NCI-H2196 treated with DMSO at 0.1 percent for 48 hours (cell line): ENCODE measurements at regions not wholly inside any gene's neighbourhood (a gene's known extent, or its start where the extent isn't known, plus 50 kb on each side); places are given as distances from the start of the nearest gene placed in this dataset.
A peak's percentile ranks its signal among the peaks of the same experiment; 100 is the strongest.
"Not testable (repeated sequence)": the region's sequence is repeated elsewhere in the genome, so short reads cannot be mapped to it uniquely, and the experiment has no call there.

Experiments
- DNase-seq: peaks from one replicate; lab custom pipeline; 2025; ENCODE audit not compliant: unreplicated experiment; lab: John Stamatoyannopoulos, UW

DNA sequence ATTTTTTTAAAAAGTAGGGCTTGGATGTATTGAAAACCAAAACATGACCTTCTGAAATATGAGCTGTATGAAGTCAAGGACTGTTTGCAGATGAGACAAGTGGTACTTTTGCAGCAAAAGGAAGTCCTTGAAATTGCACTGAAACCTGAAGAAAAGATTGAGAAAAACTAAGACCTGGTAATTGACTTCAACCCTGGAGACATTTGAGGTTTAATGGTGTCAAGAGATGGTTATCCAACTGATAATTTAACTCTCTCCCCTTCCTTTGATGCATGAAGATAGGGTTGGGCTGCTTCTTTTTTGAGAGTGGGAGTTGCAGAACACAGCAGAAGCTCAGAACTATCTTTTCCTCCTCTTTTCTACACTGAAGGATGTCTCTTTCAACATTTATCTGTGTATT, 180.9 kb upstream of the DTNBP1 start:
- peak; percentile 25 for DNase-seq

DNA sequence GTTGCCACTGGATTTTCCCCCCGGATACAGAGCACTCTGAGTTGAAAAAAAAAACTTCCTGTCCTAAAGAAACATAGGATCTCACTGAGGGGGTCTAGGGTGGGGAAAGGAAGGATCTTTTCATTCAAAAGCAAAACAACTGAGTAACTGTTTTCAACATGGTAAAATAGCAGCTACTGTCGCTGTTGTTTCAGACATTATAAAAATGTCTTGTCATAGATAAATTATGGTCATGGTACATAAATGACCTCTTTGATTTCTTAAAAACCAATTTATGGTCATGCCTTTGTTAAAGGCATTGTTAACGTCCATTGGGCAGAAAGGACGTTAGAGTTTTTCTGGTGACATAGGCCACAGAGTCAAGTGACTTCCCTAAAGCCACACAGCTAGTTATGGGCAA, 180.4 kb upstream of the DTNBP1 start:
- DNase-seq: no peak

DNA sequence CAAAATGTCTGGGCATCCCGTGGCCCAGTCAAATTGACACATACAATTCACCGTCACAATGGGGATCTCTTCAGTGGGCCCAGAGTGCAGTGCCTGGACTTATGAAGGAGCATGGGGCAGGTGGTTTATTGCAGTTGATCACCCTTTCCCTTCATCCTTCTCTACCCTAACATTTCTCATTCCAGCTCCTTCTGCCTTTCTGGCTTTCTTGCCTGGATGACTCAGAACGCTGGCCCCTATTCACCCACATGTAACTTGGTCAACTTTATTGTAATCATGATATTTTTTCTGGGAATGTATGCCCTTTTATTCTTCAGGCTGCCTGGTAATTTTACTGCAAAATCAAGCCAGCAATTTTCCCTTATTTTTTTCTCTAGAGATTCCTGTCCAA, 179.9 kb upstream of the DTNBP1 start:
- DNase-seq: no peak

DNA sequence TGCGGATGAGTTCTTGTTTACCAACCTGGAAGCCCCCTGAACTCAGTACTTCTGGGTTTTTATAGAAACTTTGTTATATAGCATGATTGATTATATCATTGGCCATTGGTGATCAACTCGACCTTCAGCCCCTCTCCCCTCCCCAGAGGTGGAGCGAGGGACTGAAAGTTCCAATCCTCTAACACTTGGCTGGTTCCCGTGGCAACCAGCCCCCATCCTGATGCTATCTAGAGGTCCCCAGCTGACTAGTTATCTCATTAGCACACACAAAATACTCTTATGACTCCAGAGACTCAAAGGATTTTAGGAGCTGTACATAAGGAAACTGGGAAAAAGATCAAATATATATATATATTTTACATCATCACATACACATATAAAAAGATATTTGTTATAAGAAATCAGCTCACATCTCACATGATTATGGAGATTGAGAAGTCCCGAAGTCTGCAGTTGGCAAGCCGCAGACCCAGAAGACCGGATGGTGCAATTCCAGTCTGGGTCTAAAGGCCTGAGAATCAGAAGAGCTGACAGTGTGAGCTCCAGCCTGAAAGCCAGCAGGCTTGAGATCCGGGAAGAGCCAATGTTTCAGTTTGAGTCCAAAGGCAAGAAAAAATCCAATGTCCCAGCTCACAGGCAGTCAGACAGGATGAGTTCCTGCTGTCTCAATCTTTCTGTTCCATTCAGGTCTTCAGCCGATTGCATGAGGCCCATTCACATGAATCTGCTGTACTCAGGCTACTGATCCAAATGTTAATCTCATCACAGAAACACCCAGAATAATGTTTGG, 179.3 kb upstream of the DTNBP1 start:
- no peak for DNase-seq

DNA sequence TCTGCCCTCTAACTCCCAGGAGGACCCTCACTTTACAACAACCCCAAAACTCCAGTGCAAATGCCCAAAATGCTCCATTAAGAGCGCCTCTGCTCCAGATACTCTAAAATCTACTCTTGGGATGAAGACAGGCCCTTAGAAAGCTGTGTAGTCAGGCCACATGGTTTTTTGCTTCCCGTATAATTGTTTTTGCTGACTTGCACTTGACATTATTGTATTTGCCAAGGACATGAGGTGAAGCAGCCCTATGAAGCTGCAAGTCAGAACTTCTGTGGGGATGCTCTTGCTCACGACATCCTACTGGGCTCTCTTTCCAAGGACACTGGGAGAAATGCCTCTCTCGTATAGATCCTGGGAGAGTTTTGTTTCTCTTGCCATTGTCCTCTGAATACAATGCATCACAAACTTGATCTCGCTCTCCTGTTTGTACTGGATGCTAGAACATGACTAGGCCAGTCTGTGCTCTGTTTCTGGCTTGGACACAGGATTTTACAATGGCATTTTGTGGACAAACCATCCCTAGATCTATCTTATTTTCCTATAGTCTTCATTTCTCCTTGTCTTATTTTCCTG, 177.2 kb upstream of the DTNBP1 start:
- no peak for DNase-seq

DNA sequence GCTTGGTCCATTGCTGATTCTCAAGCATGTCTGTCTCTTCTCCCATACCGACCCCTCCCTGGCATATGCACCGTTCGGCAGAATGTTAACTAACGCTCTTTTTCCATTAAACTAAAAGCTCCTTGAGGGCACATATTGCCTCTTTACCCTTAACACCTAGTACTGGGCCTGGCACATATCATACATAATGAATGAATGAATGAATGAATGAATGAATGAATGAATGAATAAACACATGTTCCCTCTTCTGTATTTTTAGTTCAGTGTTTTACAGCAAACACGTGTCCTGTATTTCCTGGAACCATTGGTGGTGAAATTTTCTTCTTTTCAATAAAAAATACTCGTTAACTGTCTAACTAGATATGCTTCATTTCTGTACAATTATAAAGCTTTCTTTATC, 174.4 kb upstream of the DTNBP1 start:
- DNase-seq: no peak

DNA sequence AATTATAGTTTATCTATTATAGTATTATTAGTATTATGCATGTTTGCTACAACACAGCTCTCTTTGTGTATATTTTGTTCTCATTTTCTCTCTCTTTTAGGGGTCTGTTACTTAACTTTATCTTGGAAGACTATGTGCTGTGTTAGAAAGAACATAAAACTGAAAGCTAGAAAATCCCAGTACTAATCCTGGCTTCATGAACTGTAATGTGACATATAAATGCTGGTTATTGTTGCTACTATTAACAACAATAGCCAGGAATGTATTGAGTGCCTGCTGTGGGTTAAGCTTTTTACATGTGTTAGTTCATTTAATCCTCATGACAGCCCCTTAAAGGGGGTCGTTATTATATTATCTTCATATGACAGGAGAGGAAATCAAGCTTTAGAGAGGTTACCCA, 170.0 kb upstream of the DTNBP1 start:
- DNase-seq: no peak

DNA sequence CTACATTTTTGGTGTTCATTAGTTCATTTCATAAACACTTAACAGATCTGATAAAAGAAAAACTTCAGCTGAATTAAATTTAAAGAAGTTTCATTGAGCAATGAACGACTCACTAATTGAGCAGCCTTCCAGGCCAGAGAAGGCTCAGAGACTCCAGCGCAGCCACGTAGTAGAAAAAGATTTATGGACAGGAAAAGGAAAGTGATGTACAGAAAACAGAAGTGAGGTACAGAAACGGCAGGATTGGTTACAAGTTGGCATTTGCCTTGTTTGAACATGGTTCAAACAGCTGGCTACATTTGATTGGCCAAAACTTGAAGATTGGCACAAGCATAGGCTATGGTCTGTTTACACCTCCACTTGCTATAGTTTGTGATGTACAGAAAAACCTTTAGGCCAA, 166.3 kb upstream of the DTNBP1 start:
- no peak for DNase-seq

DNA sequence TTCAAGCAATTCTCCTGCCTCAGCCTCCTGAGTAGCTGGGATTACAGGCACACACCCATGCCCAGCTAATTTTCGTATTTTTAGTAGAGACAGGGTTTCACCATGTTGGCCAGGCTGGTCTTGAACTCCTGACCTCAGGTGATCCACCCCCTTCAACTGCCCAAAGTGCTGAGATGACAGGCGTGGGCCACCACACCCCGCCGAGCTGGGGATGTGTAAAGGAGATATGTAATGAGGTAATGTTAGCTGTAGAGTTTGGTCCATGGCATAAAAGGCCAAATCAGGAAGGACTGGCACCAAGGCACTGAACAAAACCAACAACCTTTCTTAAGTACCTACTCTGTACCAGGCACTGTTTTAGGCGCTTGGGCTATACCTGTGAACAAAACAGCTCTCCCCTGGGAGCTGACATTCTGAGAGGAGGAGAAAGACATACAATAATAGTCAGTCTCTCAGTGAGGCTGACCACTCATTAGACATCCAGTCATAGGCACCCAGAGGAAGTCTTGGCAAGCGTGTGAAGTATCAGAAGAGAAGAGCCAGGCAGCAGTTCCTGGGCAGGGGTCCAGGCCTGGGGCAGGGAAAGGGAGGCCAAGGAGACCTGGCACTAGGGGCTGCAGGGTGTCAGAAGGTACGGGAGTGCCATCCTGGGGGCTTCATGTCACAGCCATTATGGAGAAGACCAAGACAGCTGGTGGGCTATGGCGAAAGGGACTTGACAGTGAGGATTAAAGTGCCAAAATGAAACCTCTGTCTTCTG, 164.8 kb upstream of the DTNBP1 start:
- DNase-seq: no peak

DNA sequence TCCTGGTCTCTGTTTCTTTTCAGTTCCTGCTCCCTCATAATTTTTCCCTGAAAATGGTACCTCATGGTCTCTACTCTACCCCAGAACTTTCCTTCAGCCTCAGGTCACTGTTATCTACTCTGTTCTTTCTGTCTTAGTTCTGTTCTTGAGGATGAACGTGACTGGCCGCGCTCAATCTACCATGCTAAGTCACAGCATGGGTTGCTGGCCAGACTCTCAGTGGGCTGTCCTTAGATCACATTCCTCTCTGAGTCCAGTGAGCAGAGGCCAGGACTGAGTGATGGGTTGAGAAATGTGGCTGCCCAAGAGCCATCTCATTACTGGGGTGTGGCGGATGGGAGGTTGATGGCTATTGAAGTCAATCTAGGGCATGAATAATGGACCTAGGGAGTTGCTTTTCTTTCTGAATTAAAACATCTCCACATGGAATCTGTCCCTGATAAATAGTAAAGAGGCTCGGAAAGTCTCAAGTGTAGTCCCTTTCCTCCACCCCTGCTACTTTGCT, 164.0 kb upstream of the DTNBP1 start:
- DNase-seq: no peak

DNA sequence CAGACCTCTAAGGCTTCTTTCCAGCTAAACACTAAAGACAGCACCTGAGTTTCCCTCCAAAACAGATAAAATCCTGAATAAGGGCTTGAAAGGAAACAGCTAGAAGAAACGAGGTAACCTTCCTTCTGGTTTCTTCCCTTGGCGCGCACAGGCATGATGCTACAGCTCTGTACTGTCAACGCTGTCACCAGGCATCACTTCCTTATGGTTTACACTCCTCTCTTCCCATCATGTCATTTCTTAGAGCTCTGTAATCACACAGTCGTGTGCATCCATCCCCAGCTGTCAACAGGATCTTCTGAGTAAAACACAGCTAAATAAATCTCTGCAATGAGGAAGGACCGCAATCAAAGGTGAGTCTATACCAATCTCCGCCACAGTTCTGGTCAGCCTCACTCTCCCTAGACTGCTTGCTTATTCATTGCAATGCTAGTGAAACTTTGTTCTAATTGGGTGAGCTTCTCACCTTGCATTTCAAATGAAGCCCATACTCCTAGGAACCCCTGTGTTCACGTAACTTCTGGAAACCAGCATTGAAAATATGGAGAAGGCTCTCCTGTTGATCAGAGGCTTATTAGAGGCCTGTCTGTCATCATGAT, 162.6 kb upstream of the DTNBP1 start:
- DNase-seq: no peak

DNA sequence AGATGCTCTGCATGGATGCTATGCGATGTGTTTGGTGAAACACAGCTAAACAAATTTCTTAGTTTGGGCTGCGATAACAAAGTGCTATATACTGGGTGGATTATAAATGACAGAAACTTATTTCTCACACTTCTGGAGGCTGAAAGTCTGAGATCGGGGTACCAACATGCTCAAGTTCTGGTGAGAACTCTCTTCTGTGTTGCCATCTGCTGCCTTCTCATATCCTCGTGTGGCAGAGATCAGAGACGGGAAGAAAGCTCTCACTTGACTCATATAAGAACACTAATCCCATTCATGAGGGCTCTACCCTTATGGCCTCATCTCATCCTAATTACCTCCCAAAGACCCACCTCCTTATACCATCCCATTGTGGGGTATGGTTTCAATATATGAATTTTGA, 162.0 kb upstream of the DTNBP1 start:
- no peak for DNase-seq

DNA sequence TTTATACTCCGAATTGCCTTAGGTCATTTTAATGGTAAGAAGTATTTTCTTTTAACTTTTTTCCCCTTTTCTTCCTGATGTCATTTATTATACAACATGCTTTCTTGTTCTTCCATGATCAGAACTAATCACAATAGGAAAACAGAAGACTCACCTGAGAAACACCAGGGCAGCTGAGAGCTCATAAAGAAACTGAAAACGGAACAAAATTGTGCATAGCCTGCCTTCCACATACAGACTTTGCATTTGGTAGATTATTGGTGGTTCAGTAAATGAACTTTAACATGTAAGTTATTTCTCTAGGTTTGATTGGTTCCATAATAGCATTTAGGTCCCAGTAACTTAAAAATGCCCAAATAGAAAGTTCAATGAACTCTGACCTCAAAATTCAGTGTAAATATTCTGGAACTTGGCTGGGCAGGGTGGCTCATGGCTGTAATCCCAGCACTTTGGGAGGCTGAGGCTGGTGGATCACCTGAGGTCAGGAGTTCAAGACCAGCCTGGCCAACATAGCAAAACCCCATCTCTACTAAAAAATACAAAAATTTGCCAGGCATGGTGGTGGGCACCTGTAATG, 161.1 kb upstream of the DTNBP1 start:
- DNase-seq: no peak

DNA sequence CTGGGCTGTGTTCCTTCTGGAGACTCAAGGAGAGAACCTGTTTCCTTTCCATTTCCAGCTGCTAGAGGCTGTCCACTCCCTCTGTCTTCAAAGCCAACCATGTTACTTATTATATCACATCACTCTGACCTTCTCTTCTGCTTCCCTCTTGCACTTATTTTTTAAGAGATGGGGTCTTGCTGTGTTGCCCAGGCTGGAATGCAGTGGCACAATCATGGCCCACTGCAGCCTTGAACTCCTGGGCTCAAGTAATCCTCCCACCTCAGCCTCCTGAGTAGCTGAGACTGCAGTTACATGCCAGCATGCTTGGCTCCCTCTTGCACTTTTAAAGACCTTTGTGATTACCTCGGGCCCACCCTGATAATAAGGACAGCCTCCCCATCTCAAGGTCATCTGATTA, 160.0 kb upstream of the DTNBP1 start:
- DNase-seq: no peak

DNA sequence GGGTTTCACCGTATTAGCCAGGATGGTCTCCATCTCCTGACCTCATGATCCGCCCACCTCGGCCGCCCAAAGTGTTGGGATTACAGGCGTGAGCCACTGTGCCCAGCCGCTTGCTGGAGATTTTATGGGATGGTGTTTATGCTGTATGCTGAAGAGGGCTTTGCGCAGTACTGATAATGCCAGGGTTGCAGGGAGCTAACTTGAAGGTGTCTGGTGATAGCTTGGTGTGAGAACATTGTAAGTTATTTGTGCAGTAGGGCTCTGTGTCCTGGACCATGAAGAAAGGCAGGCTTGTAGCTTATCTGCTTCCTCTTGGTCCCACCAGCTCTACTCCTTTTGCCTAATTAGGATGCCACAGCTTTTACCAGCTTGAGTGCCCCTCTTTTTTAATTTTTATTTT, 157.0 kb upstream of the DTNBP1 start:
- no peak for DNase-seq

DNA sequence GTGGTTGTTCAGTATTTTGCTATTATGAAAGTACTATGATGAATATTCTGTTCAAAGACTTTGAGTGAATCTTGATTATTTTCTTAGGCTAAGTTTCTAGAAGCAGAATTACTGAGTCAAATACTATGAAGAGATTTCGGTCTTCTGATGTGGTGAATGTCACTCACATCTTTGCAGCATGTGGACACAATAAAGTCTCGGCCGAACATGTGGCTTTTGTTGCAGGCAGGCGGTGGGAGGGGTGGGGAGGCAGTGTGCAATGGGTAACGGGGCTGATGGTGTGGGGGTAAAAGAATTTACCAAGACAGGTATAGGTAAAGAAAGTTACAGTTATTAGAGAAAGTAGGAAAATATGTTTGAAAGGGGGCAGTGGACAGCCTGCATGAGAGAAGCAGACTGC, 156.4 kb upstream of the DTNBP1 start:
- DNase-seq: no peak

DNA sequence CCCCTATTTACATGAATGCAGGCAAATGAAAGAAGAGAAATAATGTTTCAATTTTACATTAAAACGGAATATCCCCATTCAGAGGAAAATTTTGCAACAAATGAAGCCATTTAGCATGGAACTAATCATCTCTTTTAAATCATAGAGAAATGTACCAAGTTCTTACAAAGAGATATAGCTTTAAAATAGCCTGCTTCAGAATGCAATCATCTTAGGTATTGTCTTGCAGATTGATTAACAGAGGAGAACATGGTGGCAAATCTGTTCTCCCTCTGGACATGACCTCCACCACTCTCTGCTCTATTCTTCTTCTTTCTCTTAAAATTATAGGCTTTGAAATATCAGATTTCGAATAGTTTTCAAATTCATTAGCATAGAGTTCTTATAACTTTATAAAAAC, 155.7 kb upstream of the DTNBP1 start:
- DNase-seq: no peak

DNA sequence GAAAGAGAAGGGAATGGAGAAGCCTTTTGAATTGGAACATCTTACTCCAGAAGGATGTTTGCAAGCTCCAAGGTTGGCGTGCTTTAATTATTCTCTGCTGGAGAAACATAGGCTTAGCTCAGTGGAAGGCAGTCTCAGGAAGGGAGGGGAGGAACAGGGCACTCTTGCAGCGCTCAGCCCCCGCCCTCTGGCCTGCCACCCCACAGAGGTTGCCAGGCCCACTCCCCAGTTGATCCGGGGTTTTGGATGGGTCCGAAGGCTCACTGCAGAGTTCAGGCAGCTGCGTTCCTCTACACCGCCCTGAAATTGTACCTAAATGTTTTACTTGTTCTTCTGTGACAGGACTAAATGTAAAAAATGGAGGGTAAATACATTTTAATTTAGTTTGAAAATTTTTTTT, 155.2 kb upstream of the DTNBP1 start:
- DNase-seq: no peak

DNA sequence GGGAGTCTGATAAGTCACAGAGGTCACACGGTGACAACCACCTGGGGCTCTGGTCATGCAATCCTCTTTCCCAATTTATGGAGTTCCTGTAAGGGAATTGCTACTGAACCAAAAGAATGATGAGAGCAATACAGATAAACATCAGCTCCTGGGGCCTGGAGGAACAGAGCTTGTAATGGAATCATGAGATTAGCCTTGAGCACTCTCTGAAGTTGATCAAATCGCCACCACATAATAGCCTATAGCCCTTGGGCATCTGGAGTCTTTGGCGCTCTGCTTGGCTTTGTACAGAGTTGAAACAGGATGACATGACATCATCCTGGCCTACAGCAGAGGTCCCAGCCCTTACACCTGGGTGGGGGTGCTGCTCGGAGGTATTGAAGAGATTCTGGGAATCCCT, 154.3 kb upstream of the DTNBP1 start:
- DNase-seq: no peak

DNA sequence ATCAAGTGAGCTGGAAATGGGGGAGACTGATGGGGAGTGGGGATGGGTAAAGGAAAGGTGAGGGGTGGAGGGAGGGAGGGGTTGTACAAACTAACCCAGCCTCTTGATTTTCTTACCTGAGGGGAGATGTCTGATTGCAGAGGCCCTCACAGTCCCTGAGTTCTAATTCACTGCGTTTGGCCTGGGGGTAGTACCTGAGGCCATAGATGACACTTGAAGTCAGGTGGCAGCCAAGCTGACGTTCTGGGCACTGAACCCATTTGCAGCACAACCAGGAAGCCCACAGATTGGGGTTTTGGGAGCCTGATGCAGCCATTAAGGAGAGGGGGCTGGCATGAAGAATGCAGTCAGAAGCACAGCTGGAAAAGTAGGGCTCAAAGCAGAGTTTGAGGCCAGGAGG, 153.8 kb upstream of the DTNBP1 start:
- DNase-seq: no peak

DNA sequence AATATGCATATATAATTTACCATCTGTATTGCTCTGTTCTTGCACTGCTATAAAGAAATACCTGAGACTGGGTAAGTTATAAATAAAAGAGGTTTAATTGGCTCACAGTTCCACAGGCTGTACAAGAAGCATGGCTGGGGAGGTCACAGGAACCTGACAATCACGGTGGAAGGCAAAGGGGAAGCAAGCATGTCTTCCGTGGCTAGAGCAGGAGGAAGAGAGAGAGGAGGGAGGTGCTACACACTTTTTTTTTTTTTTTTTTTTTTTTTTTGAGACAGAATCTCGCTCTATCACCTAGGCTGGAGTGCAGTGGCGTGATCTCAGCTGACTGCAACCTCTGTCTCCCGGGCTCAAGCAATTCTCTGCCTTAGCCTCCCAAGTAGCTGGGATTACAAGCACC, 150.9 kb upstream of the DTNBP1 start:
- DNase-seq: not testable (repeated sequence)
